Left lobe of liver (tissue), 2 donors: ENCODE measurements at regions not wholly inside any gene's neighbourhood (a gene's known extent, or its start where the extent isn't known, plus 50 kb on each side); places are given as distances from the start of the nearest gene placed in this dataset.
"Not testable (repeated sequence)": the region's sequence is repeated elsewhere in the genome, so short reads cannot be mapped to it uniquely, and the experiment has no call there.

Experiments
- ATAC-seq: fragments of 200-7000 bp; cut with Tn5 transposase; one replicate; pipeline ENCODE4 v1.9.1; 2020; ENCODE audit warnings: mild to moderate bottlenecking, moderate library complexity
- DNase-seq: peaks from one replicate; pipeline ENCODE4 v3.0.0-alpha.2; 2020; ENCODE audit warnings: low spot score
- donor health status: DM: no; HTN: no; CAD: no; lungs with moderate emphysema.
- donor health status: DM: no; HTN: yes; CAD: no.

DNA sequence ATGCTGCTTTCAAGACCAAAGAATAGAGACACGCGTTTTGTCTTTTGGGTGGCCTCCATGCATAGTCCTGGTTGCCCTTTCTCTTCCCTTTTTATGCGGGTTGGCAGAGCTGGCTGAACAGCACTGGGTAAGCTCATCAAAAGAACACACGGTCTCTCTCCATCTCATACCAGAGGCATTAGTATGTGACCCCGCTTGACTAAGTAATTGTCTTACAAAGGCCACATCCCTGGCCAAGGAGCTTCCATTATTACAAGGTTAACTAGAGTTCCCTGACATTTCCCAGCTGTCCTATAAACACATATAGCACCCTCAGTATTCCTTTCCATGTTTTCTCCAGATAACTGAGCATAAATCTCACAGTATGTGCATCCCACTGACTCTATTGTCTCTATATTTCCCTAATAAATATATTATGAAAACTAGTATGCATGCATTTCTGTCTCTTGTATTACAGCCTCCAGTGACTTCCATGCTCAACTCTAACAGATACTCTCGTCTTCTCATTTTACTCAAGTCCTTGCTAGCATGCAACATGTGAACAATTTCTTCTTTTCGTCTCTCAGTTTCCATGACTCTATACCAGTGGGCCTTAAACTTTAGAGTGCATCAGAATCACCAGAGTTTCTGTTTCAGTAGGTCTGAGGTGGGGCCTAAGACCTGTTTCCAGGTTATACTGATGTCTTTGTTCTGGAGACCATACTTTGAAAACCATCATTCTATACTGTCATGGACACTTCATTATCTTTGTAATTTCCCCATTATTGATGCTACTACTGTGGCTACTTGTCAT lies 247.7 kb upstream of the ARSJ start:
- no peak for ATAC-seq
- DNase-seq: no peak

DNA sequence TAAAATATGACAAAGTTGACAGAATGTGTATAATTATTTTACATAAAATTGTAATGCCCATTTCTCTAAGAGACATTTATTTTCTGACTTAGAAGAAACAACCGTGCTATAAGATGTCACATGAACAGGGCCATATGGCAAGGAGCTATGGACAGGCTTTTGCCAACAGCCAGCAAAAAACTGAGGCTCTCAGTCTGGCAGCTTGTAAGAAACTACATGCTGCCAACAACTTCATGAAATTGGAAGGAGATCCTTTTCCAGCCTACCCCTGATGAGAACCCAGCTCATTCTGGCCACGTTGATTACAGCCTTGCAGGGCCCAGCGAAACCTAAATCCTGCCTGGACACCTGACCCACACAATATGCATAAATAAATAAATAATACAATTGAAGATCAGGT lies 250.3 kb upstream of the ARSJ start:
- no peak for DNase-seq
- ATAC-seq: no peak

DNA sequence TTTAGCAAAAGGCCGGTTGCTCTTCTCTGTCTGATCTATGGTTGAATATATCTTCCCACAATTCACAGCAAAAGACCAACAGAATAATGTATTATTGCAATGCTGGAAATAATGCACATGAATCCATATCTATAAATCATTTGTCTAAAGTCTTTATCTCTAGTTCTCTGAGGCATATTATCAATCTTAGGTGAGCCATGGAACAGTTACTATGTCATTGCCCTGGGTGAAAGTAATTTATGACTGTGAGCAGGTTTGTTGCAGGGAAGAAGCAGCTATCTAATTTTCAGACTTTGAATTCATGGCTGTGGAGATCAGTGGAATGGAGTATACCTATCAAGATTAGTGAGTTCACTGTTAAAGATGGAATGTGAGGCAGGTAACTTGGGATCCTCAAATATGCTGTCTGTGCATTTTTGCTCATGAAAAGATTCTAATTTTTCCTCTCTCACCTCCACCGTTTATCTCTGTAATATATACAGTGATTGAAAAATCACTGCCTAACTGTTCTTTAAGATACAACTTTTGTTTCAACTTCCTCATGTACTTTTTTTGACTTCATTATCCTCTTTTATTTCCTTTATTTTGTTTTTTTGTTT lies 256.8 kb upstream of the ARSJ start:
- ATAC-seq (no peak), DNase-seq (no peak)

DNA sequence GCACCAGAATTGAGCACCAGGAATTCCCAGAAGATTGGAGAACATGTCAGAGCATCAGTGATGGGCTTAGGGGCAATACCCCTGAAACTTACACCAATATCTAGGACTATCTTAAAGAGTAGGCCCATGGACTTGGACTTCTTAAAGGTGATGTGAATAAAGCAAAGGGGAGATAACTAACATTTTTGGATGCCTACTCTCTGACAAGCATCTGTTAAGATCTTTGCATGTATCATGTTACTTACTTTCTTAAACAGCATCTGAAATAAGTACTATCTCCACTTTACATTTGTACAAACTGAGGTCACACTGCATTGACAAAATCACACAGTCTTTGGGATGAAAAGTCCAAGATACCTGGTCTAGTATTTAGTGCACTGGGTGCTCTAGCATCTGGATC lies 258.6 kb upstream of the ARSJ start:
- no peak for DNase-seq
- no peak for ATAC-seq

DNA sequence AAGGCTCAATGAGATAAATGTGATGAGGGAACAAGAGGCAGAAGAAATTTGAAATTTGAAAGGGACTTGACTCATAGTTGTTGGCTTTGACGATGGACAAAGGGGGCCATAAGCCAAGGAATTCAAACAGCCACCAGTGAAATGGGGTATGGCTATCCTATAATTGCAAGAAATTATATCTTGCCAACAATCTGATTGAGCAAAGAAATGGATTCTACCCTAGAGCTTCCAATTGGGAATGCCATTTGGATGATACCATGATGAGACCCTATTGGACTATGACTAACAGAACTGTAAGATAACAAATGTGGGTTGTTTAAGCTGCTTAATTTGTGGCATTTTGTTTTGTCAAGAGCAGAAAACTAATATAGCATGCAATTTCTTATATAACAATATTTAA lies 270.1 kb upstream of the ARSJ start:
- DNase-seq (no peak), ATAC-seq (no peak)

DNA sequence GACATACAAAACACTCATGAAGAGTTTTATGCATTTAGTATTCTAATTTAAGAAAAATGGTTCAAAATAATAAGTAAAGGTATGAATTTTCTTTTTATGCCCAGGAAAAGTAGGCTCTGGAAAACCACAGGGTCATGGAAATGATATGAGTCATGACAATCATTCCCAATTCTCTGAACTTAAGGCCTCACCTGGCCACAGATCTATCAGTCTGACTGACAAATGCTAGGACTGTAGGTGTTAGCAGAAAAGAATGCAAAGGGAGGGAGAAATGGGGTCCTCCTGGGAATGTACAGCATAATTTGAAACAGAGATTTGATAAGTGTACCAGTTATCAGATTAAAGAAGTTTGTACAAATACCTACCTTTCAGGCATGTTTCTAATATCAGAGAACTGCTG lies 270.5 kb upstream of the ARSJ start:
- ATAC-seq: no peak

DNA sequence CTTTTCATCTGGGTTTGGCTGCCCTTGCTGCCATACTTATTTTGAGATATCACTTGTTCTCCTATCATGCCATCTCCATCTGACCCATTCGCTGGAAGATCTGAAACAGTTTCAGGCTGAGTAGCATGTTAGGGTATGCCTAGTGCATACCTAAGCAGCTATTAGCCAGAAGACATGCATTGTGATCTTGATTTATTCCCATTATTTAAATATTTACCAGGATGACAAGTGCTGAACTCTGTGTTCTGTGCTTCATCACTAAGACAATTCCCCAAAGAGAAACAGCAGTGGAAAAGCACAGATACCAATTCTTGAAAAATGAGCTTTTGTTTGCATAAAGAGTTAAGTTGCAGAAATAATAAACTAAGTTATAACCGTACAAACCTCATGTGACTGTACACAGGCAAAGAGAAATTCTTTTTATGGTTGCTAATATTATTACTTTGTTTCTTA lies 271.0 kb upstream of the ARSJ start:
- ATAC-seq (no peak), DNase-seq (no peak)

More for the DNA sequence above, 270.5 kb upstream of the ARSJ start:
- DNase-seq: no peak

DNA sequence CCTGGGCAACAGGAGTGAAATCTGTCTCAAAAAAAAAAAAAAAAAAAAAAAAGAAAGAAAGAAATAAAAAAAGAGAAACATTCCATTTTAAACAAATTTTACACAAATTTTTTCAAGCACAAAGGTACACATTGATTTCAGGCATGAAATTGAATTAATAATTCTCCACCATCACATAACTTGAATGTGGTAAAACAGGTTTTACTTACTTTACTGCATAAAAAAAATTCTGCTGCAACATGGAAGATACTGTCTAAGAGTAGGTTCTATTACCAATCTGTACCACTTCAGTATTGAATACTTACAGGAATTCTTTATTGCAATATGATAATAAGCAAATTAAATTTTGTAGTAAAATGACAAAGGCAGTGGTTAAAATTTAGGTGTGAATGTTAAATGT lies 271.6 kb upstream of the ARSJ start:
- no peak for ATAC-seq
- no peak for DNase-seq

DNA sequence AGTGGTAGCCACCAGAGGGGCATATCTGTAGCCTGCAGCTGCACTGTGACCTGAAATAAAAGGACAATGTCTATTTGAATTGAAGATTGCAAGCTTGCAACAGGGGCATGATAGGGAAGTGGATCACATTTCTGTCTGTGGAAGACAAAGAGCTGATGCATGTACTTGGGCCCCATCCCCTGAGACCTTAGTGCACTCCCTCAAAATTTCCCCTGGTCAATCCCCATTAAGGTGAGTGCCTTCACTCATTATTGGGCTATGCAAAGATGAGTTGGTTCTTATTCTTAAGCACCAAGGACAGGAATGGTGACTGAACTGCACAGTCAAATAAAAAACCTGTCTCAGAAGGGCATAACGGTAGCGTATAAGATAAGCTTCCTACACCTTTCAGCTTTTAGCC lies 273.1 kb upstream of the ARSJ start:
- no peak for DNase-seq

DNA sequence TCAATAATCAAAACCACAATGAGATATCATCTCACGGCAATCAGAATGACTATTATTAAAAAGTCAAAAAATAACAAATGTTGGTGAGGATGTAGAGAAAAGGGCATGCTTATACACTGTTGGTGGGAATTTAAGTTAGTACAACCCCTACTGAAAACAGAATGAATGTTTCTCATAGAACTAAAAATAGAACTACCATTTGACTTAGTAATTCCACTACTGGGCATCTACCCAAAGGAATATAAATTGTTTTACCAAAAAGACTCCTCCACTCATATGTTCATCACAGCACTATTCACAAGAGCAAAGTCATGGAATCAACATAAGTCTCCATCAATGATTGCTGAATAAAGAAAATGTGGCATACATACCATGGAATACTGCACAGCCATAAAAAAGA lies 278.1 kb upstream of the ARSJ start:
- DNase-seq (no peak), ATAC-seq (no peak)

More for the DNA sequence above, 273.1 kb upstream of the ARSJ start:
- ATAC-seq: no peak

DNA sequence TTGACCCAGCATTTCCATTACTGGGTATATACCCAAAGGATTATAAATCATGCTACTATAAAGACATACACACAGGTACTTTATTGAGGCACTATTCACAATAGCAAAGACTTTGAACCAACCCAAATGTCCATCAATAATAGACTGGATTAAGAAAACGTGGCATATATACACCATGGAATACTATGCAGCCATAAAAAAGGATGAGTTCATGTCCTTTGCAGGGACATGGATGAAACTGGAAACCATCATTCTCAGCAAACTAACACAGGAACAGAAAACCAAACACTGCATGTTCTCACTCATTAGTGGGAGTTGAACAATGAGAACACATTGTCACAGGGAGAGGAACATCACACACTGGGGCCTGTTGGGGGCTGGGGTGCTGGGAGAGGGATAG lies 283.0 kb upstream of the ARSJ start:
- DNase-seq, ATAC-seq: not testable (repeated sequence)

DNA sequence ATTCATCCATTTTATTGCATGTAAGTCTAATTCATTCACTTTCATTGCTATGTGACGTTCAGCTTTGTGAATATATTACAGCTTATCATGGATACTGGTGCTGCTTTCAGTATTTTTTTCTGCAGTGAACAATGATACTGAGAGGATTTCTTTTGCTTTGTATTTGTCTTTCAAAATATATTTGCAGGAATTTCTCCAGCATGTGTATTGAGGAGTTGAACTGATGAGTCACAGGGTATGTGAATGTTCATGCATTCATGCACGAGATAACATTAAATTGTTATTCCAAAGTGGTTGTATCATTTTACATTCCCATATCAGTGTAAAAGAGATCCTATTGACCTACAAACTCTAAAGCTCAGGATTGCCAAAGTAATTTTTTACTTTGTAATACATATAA lies 283.8 kb upstream of the ARSJ start:
- no peak for ATAC-seq
- DNase-seq: no peak

DNA sequence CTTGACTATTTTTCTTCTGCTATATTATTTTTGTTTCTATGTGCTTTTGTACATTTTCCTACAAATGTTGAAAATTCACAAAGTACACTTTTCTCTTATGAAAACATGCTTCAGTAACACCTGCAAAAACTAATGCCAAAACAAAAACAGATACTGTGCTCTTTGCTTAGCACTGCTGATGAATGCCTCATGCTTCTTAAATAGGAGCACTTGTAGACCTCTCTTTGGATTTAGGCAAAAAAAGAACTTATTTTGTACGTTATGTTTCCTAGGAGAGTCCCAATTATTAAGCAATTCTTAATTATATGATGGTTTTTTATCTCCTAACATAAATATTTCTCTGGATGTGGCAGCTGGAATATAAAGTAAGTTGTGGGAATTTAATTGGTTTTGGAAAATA lies 285.0 kb upstream of the ARSJ start:
- ATAC-seq (no peak), DNase-seq (no peak)

DNA sequence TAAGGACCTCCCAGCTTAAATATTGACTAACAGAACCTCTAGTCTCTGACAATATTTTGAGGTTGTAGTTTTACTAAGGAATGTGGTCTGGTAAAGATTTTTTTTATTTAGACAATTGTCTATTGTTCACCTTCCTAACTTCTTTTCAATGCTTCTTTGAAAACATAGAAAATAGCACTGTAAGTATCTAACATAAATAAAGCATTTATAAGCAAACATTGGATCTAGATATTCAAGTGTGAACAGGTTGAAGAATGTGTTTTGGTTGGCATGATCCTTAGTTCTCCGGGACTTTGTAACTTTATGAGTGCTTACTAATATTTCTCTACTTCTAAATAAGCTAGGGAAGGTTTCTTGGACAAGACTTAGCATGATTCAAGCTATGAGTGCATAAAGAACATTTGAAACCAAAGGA lies 285.4 kb upstream of the ARSJ start:
- no peak for ATAC-seq

DNA sequence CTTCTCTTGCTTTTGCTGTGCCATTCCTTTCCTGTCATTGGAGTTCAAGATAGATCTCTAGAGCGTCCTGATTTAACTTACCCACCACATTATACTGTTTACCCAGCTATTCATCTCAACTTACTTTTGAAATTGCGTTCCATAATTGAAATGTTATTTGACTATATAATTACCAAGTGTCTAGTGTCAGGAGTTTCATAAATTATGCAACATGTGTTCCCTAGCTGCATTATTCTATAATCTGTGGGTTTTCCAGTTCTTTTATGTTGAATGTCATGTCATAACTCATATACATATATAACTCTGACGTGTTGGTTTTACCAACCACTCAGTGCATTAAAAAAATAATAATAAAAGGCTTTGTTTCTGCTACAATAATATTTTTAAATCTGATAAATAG lies 285.9 kb upstream of the ARSJ start:
- DNase-seq: no peak
- ATAC-seq: no peak

More for the DNA sequence above, 285.4 kb upstream of the ARSJ start:
- DNase-seq: no peak

DNA sequence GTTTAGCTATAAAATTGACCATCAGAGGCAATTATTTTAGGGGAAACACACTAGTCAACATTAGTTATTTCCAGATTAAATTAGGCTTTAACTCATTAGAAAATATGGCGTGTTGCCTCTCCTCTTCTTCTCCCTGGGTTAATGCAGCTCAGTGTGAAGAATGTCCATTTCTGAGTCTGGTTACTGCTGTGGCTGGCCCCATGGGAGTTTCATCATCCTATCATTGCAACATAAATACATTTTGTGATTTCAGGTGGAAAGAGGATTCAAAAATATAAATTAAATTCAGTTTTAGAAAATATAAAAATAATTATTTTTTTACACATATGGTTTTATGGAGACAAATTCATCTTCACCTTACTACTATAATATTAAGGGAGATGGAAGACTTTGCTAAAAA lies 288.5 kb upstream of the ARSJ start:
- ATAC-seq (no peak), DNase-seq (no peak)

DNA sequence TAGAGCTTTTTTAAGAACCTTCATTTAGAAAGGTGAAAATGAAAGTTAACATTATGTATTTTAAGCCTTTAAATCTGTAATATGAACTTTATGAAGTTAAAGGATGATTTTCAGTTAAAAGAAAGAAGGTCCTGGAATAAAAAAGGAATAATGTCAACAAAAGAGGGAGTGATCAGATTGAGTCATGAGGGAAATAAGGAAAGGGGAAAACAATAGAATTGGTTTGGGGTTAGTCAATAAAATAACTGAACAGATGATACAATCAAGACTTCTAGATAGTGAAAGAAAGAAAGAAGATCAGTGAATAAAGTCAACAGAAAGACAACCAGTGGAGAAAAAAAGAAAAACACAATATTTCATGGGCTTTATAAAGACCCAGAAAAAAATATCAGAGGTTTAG lies 291.6 kb upstream of the ARSJ start:
- no peak for ATAC-seq
- no peak for DNase-seq

DNA sequence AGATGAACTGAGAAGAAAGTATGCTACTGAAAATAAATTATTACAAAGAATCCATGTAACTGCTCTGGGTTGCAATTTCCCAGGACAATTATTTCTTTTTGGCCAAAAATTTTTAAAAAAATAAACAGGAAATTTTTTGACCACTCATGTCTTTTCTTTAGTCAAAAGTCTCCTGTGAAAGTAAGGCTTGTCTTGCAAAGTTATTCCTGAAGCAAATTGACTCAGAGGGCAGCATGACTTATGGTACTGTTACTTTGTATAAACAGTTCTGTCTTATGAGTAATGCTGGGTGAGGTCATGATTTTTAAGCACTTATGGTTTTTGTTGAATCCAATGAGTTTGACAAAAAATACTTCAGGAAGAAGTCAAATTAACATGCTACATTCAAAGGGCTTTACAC lies 292.8 kb upstream of the ARSJ start:
- DNase-seq (no peak), ATAC-seq (no peak)

DNA sequence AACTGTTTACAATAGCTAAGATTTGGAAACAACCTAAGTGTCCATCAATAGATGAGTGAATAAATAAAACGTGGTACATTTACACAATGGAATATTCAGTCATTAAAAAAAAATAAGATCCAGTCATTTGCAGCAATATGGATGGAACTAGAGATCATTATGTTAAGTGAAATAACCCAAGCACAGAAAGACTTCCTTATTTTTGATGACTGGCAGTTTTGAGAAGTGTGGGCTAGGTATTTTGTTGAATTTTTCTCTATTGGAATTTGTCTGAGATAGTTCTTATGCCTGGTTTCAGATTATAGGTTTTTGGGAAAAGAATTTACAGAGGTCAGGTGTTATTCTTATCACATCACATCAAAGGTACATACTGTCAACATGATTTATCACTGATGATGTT lies 293.8 kb upstream of the ARSJ start:
- no peak for ATAC-seq
- DNase-seq: no peak

DNA sequence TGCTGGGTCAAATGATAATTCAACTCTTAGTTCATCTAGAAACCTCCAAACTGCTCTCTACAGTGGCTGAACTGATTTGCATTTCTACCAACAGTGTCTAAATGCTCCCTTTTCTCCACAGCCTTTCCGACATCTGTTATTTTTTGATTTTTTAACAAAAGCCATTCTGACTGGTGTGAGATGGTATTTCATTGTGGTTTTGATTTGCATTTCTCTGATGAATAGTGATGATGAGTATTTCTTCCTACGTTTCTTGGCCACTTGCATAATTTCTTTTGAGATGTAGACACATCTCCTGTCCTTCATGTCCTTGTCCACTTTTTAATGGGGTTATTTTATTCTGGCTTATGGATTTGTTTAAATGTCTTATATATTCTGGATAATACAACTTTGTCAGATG lies 298.2 kb upstream of the ARSJ start:
- ATAC-seq: no peak
- no peak for DNase-seq

DNA sequence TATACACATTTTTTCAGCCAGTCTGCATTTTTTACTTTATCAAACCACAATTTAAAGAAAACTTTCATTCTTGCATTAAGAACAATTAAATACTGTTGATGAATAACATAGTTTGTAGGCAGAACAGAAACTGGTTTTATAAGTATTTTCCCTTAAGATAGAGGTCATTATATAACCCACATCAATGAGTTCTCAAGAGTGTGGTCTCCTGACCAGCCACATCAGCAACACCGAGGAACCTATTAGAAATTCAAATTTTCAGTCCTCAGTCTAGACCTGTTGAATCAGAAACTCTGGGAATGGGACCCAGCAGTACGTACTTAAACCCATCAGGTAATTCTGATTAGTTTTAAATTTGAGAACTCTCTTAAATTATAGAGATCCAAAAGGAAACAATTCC lies 299.6 kb upstream of the ARSJ start:
- DNase-seq: no peak
- no peak for ATAC-seq

DNA sequence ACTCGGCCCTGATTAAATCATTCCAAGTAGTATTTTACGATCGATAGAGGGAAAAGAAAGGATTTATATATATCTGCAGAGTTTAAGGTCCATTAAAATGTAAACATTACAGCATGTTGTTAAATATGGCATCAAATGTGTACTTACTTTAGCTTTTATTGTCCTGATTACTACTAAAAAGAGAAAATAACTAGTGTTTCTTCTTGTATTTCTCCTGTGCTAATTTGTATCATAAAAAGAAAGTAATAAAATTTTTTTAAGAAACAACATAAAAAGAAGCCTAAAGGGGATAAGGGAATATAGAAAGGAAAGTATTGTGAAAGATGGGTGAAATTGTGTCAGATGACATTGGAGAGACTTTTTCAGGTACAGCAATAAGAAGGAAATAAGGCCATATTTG lies 300.3 kb upstream of the ARSJ start:
- DNase-seq (no peak), ATAC-seq (no peak)

DNA sequence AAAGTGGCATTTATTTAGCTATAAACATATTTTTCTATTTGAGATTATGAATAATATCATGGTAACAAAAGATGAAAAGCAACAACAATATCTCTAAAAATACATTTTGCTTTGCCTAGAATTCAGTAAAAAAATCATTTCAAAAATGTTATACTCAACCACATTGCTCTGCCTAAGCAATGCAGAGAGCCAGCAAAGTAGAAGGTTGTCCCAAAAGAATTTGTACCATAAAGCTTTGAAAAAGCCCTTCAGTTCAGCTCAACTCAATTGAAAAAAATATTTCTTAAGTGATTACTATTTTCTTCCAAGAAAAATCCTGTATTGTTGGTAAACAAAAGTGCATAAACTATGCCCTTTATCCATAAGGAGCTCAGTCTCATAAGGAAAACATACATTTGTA lies 301.2 kb upstream of the ARSJ start:
- DNase-seq (no peak), ATAC-seq (no peak)
